ENCODE measurements at regions not wholly inside any gene's neighbourhood (a gene's known extent, or its start where the extent isn't known, plus 50 kb on each side); places are given as distances from the start of the nearest gene placed in this dataset.

- no peaks in the 10 kb centered on the region for H4K20me1 ChIP-seq (ENCODE audit: insufficient read depth, low read length)
- no peak overlapping the region for H3K4ac ChIP-seq (ENCODE audit: low read depth, low read length)
- in situ Hi-C loops (cut with MboI; ENCODE audit: low sequenced_read_pairs) (no loop called here), intact Hi-C loops (cut with micrococcal nuclease) (no loop called here), dilution Hi-C loops (cut with HindIII; ENCODE audit: low sequenced_read_pairs, unreplicated experiment) (no loop called here)
- POLR2A ChIA-PET (ENCODE audit: unreplicated experiment): no interaction called here
- 96% methylated on average over 4 of the region's 11 CpGs; no CpG with 5 or more reads in 1 of the 2 experiments for WGBS, 2 experiments (ENCODE audit: extremely low coverage in 2 of 2, insufficient read length in 1 of 2)
- no peaks in the 10 kb centered on the region for H3K9me1 ChIP-seq (ENCODE audit: insufficient read depth, low read length)
- H2AK5ac ChIP-seq (ENCODE audit: low read depth, low read length): no peak overlapping the region
- no peak overlapping the region for H2BK120ac ChIP-seq (ENCODE audit: low read depth, low read length)
- no peak overlapping the region for H2BK15ac ChIP-seq (ENCODE audit: low read depth, low read length)
- no peak overlapping the region for H4K8ac ChIP-seq (ENCODE audit: low read depth in 2 of 2, low read length in 2 of 2)
- H3K56ac ChIP-seq (ENCODE audit: extremely low read depth, insufficient read depth, low read length): no peak overlapping the region
- peaks cover 38% of the 10 kb centered on the region for H3K27me3 ChIP-seq (ENCODE audit: control insufficient read depth, insufficient read depth, low read length)
- CTCF ChIA-PET: no interaction called here
- H3K27ac ChIP-seq (ENCODE audit: insufficient read depth, low read length): no peak overlapping the region
- H2BK20ac ChIP-seq (ENCODE audit: low read depth, low read length): no peak overlapping the region
- H3K4me1 ChIP-seq (ENCODE audit: control insufficient read depth, insufficient read depth, low read length): no peaks in the 10 kb centered on the region
- no peak overlapping the region for H4K5ac ChIP-seq (ENCODE audit: low read depth, low read length)
- H3K18ac ChIP-seq (ENCODE audit: low read depth, low read length): no peak overlapping the region
- H3K4me2 ChIP-seq (ENCODE audit: low read depth, low read length): no peak overlapping the region
- no TSS peak for BruUV-seq (replicated peaks)
- no peaks in the 10 kb centered on the region for H3K36me3 ChIP-seq (ENCODE audit: control insufficient read depth, insufficient read depth, low read length)
- no peak for DNase-seq
- H3K79me1 ChIP-seq (ENCODE audit: low read depth in 1 of 2, low read length in 2 of 2): no peaks in the 10 kb centered on the region
- no peak overlapping the region for H3K23ac ChIP-seq (ENCODE audit: low read depth, low read length)
- H4K91ac ChIP-seq (ENCODE audit: insufficient read depth, low read depth, low read length): no peak overlapping the region
- H3K4me3 ChIP-seq (ENCODE audit: insufficient read depth, low read depth, low read length): no peak overlapping the region
- no peaks in the 10 kb centered on the region for H3K9me3 ChIP-seq (ENCODE audit: control insufficient read depth, insufficient read depth, low read length)
- no peak overlapping the region for H2AK9ac ChIP-seq (replicated peaks; ENCODE audit: low read depth, low read length, poor library complexity)
- H3K9ac ChIP-seq (ENCODE audit: low read depth, low read length): no peak overlapping the region
- no peak overlapping the region for H2BK5ac ChIP-seq (ENCODE audit: low read depth, low read length, poor library complexity, severe bottlenecking)
- H3K14ac ChIP-seq (replicated peaks; ENCODE audit: low read depth, low read length): no peak overlapping the region
- TF ChIP-seq RAD21 (IDR thresholded peaks at IDR 0.05; ENCODE audit: low read length) (no peak), BHLHE40 (IDR thresholded peaks at IDR 0.05; ENCODE audit: low read depth, low read length) (no peak), CEBPB (IDR thresholded peaks at IDR 0.05; ENCODE audit: low read depth, low read length) (no peak), CTCF (conservative IDR thresholded peaks at IDR 0.05; ENCODE audit: low read depth, low read length) (no peak), MXI1 (IDR thresholded peaks at IDR 0.05; ENCODE audit: borderline replicate concordance, low read depth, low read length) (no peak), NFE2L2 (IDR thresholded peaks at IDR 0.05; ENCODE audit: low read depth, low read length) (no peak), MAZ (IDR thresholded peaks at IDR 0.05; ENCODE audit: borderline replicate concordance, low read depth, low read length) (no peak), MAFK (IDR thresholded peaks at IDR 0.05; ENCODE audit: low read depth, low read length) (no peak), RCOR1 (IDR thresholded peaks at IDR 0.05; ENCODE audit: insufficient replicate concordance, low read length) (no peak), SMC3 (IDR thresholded peaks at IDR 0.05; ENCODE audit: low read depth, low read length) (no peak), FOS (IDR thresholded peaks at IDR 0.05; ENCODE audit: low read depth, low read length) (no peak), RFX5 (IDR thresholded peaks at IDR 0.05; ENCODE audit: low read depth, low read length) (no peak), CHD1 (IDR thresholded peaks at IDR 0.05; ENCODE audit: low read depth, low read length) (no peak)
- TF ChIP-seq, protein P1, sequence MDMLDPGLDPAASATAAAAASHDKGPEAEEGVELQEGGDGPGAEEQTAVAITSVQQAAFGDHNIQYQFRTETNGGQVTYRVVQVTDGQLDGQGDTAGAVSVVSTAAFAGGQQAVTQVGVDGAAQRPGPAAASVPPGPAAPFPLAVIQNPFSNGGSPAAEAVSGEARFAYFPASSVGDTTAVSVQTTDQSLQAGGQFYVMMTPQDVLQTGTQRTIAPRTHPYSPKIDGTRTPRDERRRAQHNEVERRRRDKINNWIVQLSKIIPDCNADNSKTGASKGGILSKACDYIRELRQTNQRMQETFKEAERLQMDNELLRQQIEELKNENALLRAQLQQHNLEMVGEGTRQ (IDR thresholded peaks at IDR 0.05; ENCODE audit: low read depth, low read length): no peak
- no peak overlapping the region for H2AFZ ChIP-seq (replicated peaks; ENCODE audit: low read length, poor library complexity)
- no peak for ATAC-seq (ENCODE audit: low read depth)
Measured at GRCh38 chr3:194961149-194961548, 275.5 kb downstream of the FAM43A start.

Data from IMR-90 (cell line).